Loucy (cell line): ENCODE measurements at regions not wholly inside any gene's neighbourhood (a gene's known extent, or its start where the extent isn't known, plus 50 kb on each side); places are given as distances from the start of the nearest gene placed in this dataset.
A peak's percentile ranks its signal among the peaks of the same experiment; 100 is the strongest.

Source experiments
- H2AFZ ChIP-seq: fragments of 200-600 bp; sonication (generic); 2 replicates; pipeline ENCODE4 v1.6.0; 2016; ENCODE audit warnings: antibody characterized with exemption, mild to moderate bottlenecking, low read length, moderate library complexity
- H3F3A ChIP-seq: fragments of 200-600 bp; 2 replicates; pipeline ENCODE4 v1.6.0; 2016; ENCODE audit warnings: antibody characterized with exemption, low read depth, mild to moderate bottlenecking
- H3K27me3 ChIP-seq: fragments of 200-600 bp; sonication (generic); 2 replicates; pipeline ENCODE4 v1.6.1; 2014; ENCODE audit warnings: low read length, mild to moderate bottlenecking; ENCODE audit not compliant: insufficient read depth, poor library complexity, severe bottlenecking
- H3K36me3 ChIP-seq: fragments of 200-600 bp; sonication (generic); 2 replicates; pipeline ENCODE4 v1.6.1; 2016; ENCODE audit warnings: low read length; ENCODE audit not compliant: insufficient read depth
- H3K4me1 ChIP-seq: fragments of 200-600 bp; sonication (generic); 2 replicates; pipeline ENCODE4 v1.5.1; 2014; ENCODE audit warnings: low read length, mild to moderate bottlenecking; ENCODE audit not compliant: insufficient read depth, poor library complexity, severe bottlenecking
- H3K4me2 ChIP-seq: fragments of 200-600 bp; sonication (generic); 2 replicates; pipeline ENCODE4 v1.6.0; 2014; ENCODE audit warnings: antibody characterized with exemption, low read length, low read depth, mild to moderate bottlenecking; ENCODE audit not compliant: poor library complexity, severe bottlenecking
- H3K4me3 ChIP-seq: fragments of 200-600 bp; sonication (generic); 2 replicates; pipeline ENCODE4 v1.5.1; 2014; ENCODE audit warnings: low read length, mild to moderate bottlenecking, mixed read lengths; ENCODE audit not compliant: poor library complexity, severe bottlenecking
- H3K79me2 ChIP-seq: fragments of 200-600 bp; sonication (generic); 2 replicates; pipeline ENCODE4 v1.6.1; 2014; ENCODE audit warnings: low read length; ENCODE audit not compliant: insufficient read depth
- H3K9ac ChIP-seq: fragments of 200-600 bp; sonication (generic); 2 replicates; pipeline ENCODE4 v1.6.0; 2014; ENCODE audit warnings: mild to moderate bottlenecking, low read depth, low read length, moderate library complexity; ENCODE audit not compliant: poor library complexity, severe bottlenecking
- H3K9me2 ChIP-seq: fragments of 200-600 bp; sonication (generic); replicated peaks from 2 replicates; pipeline ENCODE4 v1.6.1; 2016; ENCODE audit warnings: low read depth, low read length, mixed read lengths
- H3K9me3 ChIP-seq: fragments of 200-600 bp; sonication (generic); 2 replicates; pipeline ENCODE4 v1.6.1; 2014; ENCODE audit warnings: mild to moderate bottlenecking, antibody characterized with exemption, low read length, low read depth; ENCODE audit not compliant: insufficient read depth
- H4K20me1 ChIP-seq: fragments of 200-600 bp; sonication (generic); 2 replicates; pipeline ENCODE4 v1.6.0; 2014; ENCODE audit warnings: antibody characterized with exemption, low read length, mild to moderate bottlenecking; ENCODE audit not compliant: insufficient read depth, poor library complexity, severe bottlenecking
- CTCF ChIP-seq: fragments of 200-600 bp; sonication (generic); conservative IDR thresholded peaks from 2 replicates; pipeline ENCODE4 v1.5.1; 2014; ENCODE audit warnings: mild to moderate bottlenecking, antibody characterized with exemption, low read length
- EZH2phosphoT487 ChIP-seq: fragments of 200-600 bp; IDR thresholded peaks from 2 replicates; pipeline ENCODE4 v1.6.1; 2018; ENCODE audit warnings: antibody characterized with exemption, mild to moderate bottlenecking, moderate library complexity, borderline replicate concordance

GRCh38 chr1:185497177-185497576, 180.1 kb upstream of the IVNS1ABP start:
- Histone ChIP-seq H2AFZ (no peak overlapping the region), H3K9me3 (no peaks in the 10 kb centered on the region), H3K79me2 (no peaks in the 10 kb centered on the region), H3F3A (no peaks in the 10 kb centered on the region), H4K20me1 (no peaks in the 10 kb centered on the region), H3K9ac (no peak overlapping the region), H3K4me2 (no peak overlapping the region), H3K9me2 (no peaks in the 10 kb centered on the region), H3K4me3 (no peak overlapping the region), H3K36me3 (no peaks in the 10 kb centered on the region), H3K4me1 (peaks cover 6% of the 10 kb centered on the region), H3K27me3 (no peaks in the 10 kb centered on the region)
- no peak for TF ChIP-seq CTCF
- no peak for TF ChIP-seq EZH2phosphoT487

GRCh38 chr1:185495898-185496297, 178.9 kb upstream of the IVNS1ABP start:
- TF ChIP-seq EZH2phosphoT487, result no peak
- TF ChIP-seq CTCF, result no peak
- Histone ChIP-seq H3K9me3 (no peaks in the 10 kb centered on the region), H3K4me3 (no peak overlapping the region), H3K4me2 (no peak overlapping the region), H3K9me2 (no peaks in the 10 kb centered on the region), H3K36me3 (no peaks in the 10 kb centered on the region), H2AFZ (no peak overlapping the region), H3K4me1 (peaks cover 6% of the 10 kb centered on the region), H3K79me2 (no peaks in the 10 kb centered on the region), H3K27me3 (no peaks in the 10 kb centered on the region), H3F3A (no peaks in the 10 kb centered on the region), H3K9ac (no peak overlapping the region), H4K20me1 (no peaks in the 10 kb centered on the region)

GRCh38 chr1:185495007-185495406, 178.0 kb upstream of the IVNS1ABP start:
- no peak overlapping the region for H3K9ac ChIP-seq
- H3K9me3 ChIP-seq, result no peaks in the 10 kb centered on the region
- peaks cover 6% of the 10 kb centered on the region for H3K4me1 ChIP-seq
- H3K79me2 ChIP-seq, result no peaks in the 10 kb centered on the region
- TF ChIP-seq EZH2phosphoT487, result no peak
- TF ChIP-seq CTCF, result no peak
- H3K4me3 ChIP-seq, result no peak overlapping the region
- peak overlapping the region; percentile 76 for H2AFZ ChIP-seq
- H3K9me2 ChIP-seq, result no peaks in the 10 kb centered on the region
- no peaks in the 10 kb centered on the region for H3K36me3 ChIP-seq
- no peaks in the 10 kb centered on the region for H4K20me1 ChIP-seq
- H3F3A ChIP-seq, result no peaks in the 10 kb centered on the region
- no peaks in the 10 kb centered on the region for H3K27me3 ChIP-seq
- H3K4me2 ChIP-seq, result no peak overlapping the region
